Muscle of leg (tissue), 3 donors: ENCODE measurements at regions not wholly inside any gene's neighbourhood (a gene's known extent, or its start where the extent isn't known, plus 50 kb on each side); places are given as distances from the start of the nearest gene placed in this dataset.
A peak's percentile ranks its signal among the peaks of the same experiment; 100 is the strongest.

ENCODE experiments used
- DNase-seq: peaks from one replicate; pipeline ENCODE4 v3.0.0; 2013
- H3K27ac ChIP-seq: one replicate; pipeline ENCODE4 v1.5.1; 2013; ENCODE audit warnings: mild to moderate bottlenecking, low read length, control low read depth
- H3K27me3 ChIP-seq: one replicate; pipeline ENCODE4 v1.6.1; 2013; ENCODE audit warnings: low read length; ENCODE audit not compliant: control insufficient read depth, insufficient read depth
- H3K36me3 ChIP-seq: one replicate; pipeline ENCODE4 v1.6.1; 2013; ENCODE audit warnings: low read length; ENCODE audit not compliant: control insufficient read depth, insufficient read depth
- H3K4me1 ChIP-seq: one replicate; pipeline ENCODE4 v1.6.1; 2013; ENCODE audit warnings: low read length; ENCODE audit not compliant: control insufficient read depth, insufficient read depth
- H3K4me3 ChIP-seq: one replicate; pipeline ENCODE4 v1.5.1; 2013; ENCODE audit warnings: low read length, control low read depth
- H3K9me3 ChIP-seq: replicated peaks from 2 replicates; pipeline ENCODE4 v1.6.1; 2013; ENCODE audit warnings: low read depth, low read length; ENCODE audit not compliant: control insufficient read depth
- WGBS: methylation state at CpG from one replicate; pipeline ENCODE4 v1.1.5; 2013; ENCODE audit warnings: missing lambda C conversion rate; ENCODE audit not compliant: insufficient coverage; 5-methylcytosine and 5-hydroxymethylcytosine counted together

DNA sequence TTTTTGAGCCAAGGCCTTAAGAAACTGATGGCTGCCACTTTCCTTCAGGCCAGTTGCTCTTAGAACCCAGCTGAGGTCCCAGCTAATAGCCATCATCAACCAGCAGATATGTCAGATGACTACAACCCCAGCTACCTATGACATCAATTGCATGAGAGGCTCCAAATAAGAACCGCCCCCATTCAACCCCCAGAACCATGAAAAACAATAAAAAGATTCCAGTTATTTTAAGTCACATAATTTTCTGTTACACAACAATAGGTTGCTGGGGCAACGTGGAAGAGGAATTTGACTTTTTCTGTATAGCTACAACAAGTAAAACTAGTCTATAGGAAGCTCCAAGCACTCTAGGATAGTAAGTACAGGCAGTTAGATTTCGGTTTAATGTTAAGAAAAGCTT is 216.3 kb upstream of the MTNR1B start:
- no CpG with 5 or more reads among the region's 3 CpGs for WGBS
- Histone ChIP-seq H3K4me3 (no peak overlapping the region), H3K27me3 (no peaks in the 10 kb centered on the region), H3K9me3 (no peaks in the 10 kb centered on the region), H3K36me3 (no peaks in the 10 kb centered on the region), H3K4me1 (no peaks in the 10 kb centered on the region), H3K27ac (no peak overlapping the region)
- no peak for DNase-seq

GRCh38 chr11:92758241-92758780 is 211.1 kb upstream of the MTNR1B start:
- peak; percentile 62 for DNase-seq
- WGBS: 50% methylated on average over 2 of the region's 2 CpGs
- no peaks in the 10 kb centered on the region for H3K27me3 ChIP-seq
- H3K36me3 ChIP-seq: no peaks in the 10 kb centered on the region
- no peaks in the 10 kb centered on the region for H3K4me1 ChIP-seq
- no peak overlapping the region for H3K4me3 ChIP-seq
- no peak overlapping the region for H3K27ac ChIP-seq
- no peaks in the 10 kb centered on the region for H3K9me3 ChIP-seq

- 83% methylated on average over 7 of the region's 8 CpGs for whole genome bisulfite sequencing
- DNase-seq: no peak
- no peaks in the 10 kb centered on the region for H3K36me3 ChIP-seq
- H3K27ac ChIP-seq: no peak overlapping the region
- H3K9me3 ChIP-seq: no peaks in the 10 kb centered on the region
- H3K4me1 ChIP-seq: peaks cover 3% of the 10 kb centered on the region
- no peak overlapping the region for H3K4me3 ChIP-seq
- H3K27me3 ChIP-seq: no peaks in the 10 kb centered on the region
Observed at GRCh38 chr11:92759571-92760214, 209.8 kb upstream of the MTNR1B start.

- H3K27ac ChIP-seq: no peak overlapping the region
- WGBS: 40% methylated on average over 2 of the region's 3 CpGs
- no peak overlapping the region for H3K4me3 ChIP-seq
- DNase-seq: no peak
- peaks cover 8% of the 10 kb centered on the region for H3K4me1 ChIP-seq
- H3K9me3 ChIP-seq: no peaks in the 10 kb centered on the region
- H3K36me3 ChIP-seq: no peaks in the 10 kb centered on the region
- H3K27me3 ChIP-seq: no peaks in the 10 kb centered on the region
Observed at GRCh38 chr11:92762121-92762540, 207.3 kb upstream of the MTNR1B start.

GRCh38 chr11:92763336-92763735 is 206.1 kb upstream of the MTNR1B start:
- Histone ChIP-seq H3K36me3 (no peaks in the 10 kb centered on the region), H3K9me3 (no peaks in the 10 kb centered on the region), H3K4me3 (no peak overlapping the region), H3K27ac (no peak overlapping the region), H3K4me1 (peaks cover 8% of the 10 kb centered on the region), H3K27me3 (no peaks in the 10 kb centered on the region)
- peak; percentile 80 for DNase-seq

DNA sequence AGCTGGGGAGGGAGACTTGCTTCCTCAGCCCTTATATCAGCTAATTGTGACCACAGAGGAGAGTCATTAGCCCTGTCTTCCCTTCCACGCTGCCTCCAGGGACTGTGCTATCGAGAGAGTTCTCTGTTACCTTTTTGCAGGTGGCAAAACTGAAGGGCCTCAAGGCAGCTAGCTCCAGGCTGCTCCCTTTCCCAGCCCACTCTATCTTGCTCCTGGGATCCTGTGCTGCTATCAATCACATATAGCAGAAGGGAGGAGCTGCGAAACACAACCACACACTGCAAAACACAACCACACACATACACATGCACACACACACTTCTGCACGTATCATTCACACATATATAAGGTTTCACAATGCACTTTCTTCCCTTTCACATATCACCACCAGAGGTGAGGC is 205.3 kb upstream of the MTNR1B start:
- H3K27ac ChIP-seq: no peak overlapping the region
- H3K27me3 ChIP-seq: no peaks in the 10 kb centered on the region
- WGBS: 63% methylated on average over 4 of the region's 4 CpGs
- H3K36me3 ChIP-seq: no peaks in the 10 kb centered on the region
- no peak for DNase-seq
- no peaks in the 10 kb centered on the region for H3K9me3 ChIP-seq
- peaks cover 8% of the 10 kb centered on the region for H3K4me1 ChIP-seq
- no peak overlapping the region for H3K4me3 ChIP-seq

DNA sequence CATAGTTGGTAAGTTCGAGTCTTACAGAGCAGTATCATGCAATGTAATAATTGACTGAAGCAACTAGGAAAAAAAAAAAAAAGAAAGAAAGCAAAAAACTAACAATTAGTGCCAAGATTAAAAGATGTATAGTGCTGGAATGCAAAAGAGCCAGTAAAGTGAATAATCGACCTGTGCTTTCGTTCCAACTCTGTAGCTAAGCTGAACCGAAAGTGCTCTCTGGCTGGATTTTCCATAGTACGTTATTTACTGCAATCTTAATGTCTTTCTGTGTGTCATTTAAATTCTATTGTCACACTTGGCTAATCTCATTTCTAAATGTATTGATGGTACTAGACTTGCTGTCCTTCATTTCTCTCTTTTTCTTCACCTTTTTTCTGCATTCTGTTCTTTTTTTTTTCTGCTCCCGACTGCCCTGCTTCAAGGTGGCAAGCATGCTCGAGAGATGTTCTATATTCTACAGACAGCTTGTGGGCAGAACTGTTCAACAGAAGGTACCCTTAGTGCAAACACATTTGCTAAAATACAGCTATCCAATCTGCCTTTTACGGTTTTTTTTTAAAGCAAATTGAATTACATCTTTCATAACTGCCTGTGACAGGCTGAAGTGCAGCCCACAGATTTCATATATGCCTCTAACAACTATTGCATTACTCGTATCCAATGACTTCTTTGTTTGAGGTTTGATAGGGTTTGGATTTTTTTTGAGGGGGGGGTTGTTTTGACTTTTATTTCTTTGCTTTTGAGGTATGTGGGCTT is 204.2 kb upstream of the MTNR1B start:
- Histone ChIP-seq H3K4me3 (no peak overlapping the region), H3K36me3 (no peaks in the 10 kb centered on the region), H3K9me3 (no peaks in the 10 kb centered on the region), H3K4me1 (peaks cover 8% of the 10 kb centered on the region), H3K27ac (peak overlapping the region; percentile 86), H3K27me3 (no peaks in the 10 kb centered on the region)
- 41% methylated on average over 3 of the region's 9 CpGs for whole genome bisulfite sequencing
- peak; percentile 54 for DNase-seq

GRCh38 chr11:92765965-92766371 is 203.5 kb upstream of the MTNR1B start:
- Histone ChIP-seq H3K27me3 (no peaks in the 10 kb centered on the region), H3K4me3 (peak overlapping the region; percentile 3), H3K27ac (peak overlapping the region; percentile 86), H3K36me3 (no peaks in the 10 kb centered on the region), H3K4me1 (peaks cover 8% of the 10 kb centered on the region), H3K9me3 (no peaks in the 10 kb centered on the region)
- DNase-seq: peak; percentile 88
- WGBS: 5% methylated on average over 7 of the region's 10 CpGs

GRCh38 chr11:92766698-92767097 is 202.8 kb upstream of the MTNR1B start:
- no peaks in the 10 kb centered on the region for H3K36me3 ChIP-seq
- no peaks in the 10 kb centered on the region for H3K27me3 ChIP-seq
- no peak overlapping the region for H3K4me3 ChIP-seq
- WGBS: 33% methylated on average over 1 of the region's 7 CpGs
- peaks cover 8% of the 10 kb centered on the region for H3K4me1 ChIP-seq
- no peak for DNase-seq
- H3K9me3 ChIP-seq: no peaks in the 10 kb centered on the region
- peak overlapping the region; percentile 86 for H3K27ac ChIP-seq

GRCh38 chr11:92767416-92767815 is 202.0 kb upstream of the MTNR1B start:
- peaks cover 8% of the 10 kb centered on the region for H3K4me1 ChIP-seq
- H3K27ac ChIP-seq: no peak overlapping the region
- no peak for DNase-seq
- no peak overlapping the region for H3K4me3 ChIP-seq
- no peaks in the 10 kb centered on the region for H3K27me3 ChIP-seq
- WGBS: 80% methylated on average over 1 of the region's 1 CpG
- no peaks in the 10 kb centered on the region for H3K9me3 ChIP-seq
- no peaks in the 10 kb centered on the region for H3K36me3 ChIP-seq
